ENCODE measurements at regions not wholly inside any gene's neighbourhood (a gene's known extent, or its start where the extent isn't known, plus 50 kb on each side); places are given as distances from the start of the nearest gene placed in this dataset.

- DNase-seq = no peak
Measured at GRCh38 chr12:74408601-74409166, 129.0 kb upstream of the ATXN7L3B start.

GRCh38 chr12:74412606-74413230 is 124.9 kb upstream of the ATXN7L3B start:
- peak in 1 of 2 experiments; percentile 37 for DNase-seq

- DNase-seq = peak in 1 of 2 experiments; percentile 20
Measured at GRCh38 chr12:74415633-74416032, 122.0 kb upstream of the ATXN7L3B start.

DNA sequence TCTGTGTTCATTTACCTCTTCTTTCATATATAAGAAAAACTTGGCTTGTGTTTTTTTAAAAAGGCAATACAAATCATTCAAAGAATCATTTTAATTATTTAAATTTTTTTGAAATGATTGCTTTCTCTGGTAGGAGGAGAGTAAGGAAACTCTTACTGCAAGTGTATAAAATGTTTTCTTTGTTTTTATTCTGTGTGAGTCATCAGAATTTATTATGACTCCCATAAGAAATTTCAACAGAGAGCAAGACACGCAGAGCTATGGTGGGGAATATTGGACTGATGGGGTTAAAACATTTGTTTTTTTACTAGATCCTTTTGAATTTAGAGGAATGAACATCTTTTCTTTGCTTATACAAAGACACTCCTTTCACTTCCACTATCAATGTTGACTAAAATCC is 119.1 kb upstream of the ATXN7L3B start:
- no peak for DNase-seq

DNA sequence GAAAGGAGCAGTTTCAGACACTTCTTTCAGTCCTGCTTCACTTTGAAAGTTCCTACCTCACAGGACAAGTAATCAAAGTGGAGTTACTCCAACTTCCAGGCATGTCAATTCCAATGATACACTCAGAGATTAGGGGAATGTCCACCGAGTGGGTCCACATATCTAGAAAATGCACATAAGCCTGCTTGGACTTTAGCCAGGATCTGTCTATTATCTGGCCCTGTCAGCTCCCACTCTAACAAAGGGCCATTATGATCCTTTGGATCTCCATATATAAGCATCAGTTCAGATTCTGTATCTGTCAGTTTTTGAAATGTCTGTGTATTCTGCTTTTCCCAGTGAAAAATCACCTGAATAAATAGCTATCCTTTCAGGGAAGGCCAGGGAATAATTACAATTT is 112.9 kb upstream of the ATXN7L3B start:
- no peak for DNase-seq

DNA sequence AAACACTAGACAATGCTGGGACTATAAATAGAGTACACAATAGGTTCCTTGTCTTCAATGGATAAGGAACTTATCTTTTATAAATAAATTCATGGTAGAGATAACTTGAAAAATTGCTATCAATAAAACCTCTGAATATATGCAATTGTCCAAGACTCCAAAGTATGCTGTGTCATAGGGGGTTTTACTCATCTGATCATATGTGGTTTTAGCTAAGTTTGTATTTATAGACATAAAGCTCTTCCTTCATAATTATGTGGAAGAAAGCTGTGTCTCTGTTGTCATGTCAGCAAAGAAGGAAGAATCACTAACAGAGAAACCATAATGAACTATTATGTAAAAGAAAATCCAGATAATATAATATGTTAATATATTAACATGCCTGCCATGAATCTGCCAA is 111.5 kb upstream of the ATXN7L3B start:
- no peak for DNase-seq

DNA sequence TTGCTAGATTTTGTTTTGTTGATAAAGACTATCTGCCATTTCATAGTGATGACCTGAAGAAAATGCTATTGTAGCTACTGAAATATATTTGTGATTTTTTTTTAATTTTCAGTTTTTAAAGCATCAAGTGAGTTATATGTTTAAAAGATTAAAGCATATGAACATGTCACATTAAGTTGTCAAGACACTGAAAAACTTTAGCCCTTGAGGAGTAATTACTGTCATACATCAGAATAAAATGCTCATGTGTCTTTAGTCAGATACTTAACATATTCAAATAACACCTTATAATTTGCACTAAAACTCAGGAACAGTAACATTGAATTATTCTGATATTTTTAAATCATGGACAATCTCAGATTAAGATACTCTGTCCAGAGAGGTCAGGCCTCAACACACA is 108.1 kb upstream of the ATXN7L3B start:
- no peak for DNase-seq

GRCh38 chr12:74431801-74432200 is 105.8 kb upstream of the ATXN7L3B start:
- DNase-seq = no peak

GRCh38 chr12:74440469-74440868 is 97.2 kb upstream of the ATXN7L3B start:
- no peak for DNase-seq

- no peak for DNase-seq
Measured at GRCh38 chr12:74441872-74442271, 95.8 kb upstream of the ATXN7L3B start.

DNA sequence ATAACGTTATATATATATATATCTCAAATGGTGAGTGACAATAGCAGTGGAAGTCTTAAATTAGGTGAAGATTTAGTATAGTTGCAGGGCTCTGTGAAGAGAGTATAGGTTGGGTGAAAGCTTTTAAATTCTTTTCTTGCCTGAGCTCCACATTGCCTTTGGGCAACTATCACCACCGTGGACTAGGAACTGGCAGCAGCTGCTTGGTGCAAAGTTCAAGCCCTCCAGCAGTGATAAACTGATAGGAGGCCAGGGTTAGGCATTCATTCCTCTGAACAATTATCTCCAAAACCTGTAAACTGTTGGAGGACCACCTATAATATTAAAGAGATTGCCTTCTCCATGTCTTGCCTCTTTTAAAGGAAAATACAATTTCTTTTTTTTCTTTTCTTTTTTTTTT is 91.2 kb upstream of the ATXN7L3B start:
- no peak for DNase-seq

- DNase-seq = no peak
Measured at GRCh38 chr12:74449872-74450271, 87.8 kb upstream of the ATXN7L3B start.

DNA sequence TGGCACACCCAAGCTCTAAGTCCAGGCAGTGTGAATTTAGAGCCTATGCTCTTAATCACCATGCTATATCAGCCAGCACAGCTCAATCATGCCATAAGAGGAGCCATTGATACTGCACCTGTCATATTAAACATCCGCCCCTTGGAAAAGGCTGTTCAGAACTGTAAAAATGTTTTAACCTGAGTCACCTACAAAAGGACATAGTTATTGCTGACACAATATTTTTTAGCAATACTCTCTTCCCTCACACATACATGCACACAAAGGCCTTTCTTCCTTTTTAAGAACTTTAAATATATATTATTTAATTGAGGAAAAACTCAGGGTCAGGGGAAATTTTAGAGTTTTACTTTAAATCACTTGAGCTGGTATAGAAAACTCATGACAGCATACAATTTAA is 83.5 kb upstream of the ATXN7L3B start:
- no peak for DNase-seq

- no peak for DNase-seq
Measured at GRCh38 chr12:74455429-74455828, 82.2 kb upstream of the ATXN7L3B start.

DNA sequence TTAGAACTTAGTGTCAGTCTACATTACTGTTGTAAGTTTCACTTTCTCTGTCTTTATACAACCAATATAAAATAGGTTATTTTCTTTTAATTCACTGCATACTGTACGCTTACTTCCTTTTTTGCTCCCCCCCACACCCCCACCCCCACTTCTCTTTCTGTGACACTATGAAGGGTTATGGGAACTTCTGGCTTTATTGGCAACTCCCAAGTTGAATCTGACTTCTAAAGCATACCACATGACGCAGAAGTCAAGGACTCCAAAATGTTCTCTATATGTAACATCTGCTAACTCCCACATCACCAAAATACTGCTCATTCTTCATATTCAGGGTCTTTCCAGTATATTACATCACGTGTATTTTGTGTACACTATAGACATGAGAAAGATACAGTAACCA is 81.2 kb upstream of the ATXN7L3B start:
- no peak for DNase-seq

DNA sequence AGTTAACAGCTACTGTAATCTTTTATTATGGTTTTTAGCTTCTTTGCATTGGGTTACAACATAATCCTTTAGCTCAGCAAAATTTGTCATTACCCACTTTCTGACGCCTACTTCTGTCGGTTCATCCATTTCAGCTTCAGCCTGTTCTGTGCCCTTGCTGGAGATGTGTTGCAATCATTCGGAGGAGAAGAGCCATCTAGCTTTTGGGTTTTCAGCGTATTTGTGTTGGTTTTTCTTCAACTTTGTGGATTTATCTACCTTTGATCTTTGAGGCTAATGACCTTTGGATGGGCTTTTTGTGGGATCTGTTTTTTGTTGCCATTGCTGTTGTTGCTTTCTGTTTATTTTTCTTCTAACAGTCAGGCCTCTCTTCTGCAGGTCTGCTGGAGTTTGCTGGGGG is 69.2 kb upstream of the ATXN7L3B start:
- no peak for DNase-seq

GRCh38 chr12:74476234-74476633 is 61.4 kb upstream of the ATXN7L3B start:
- DNase-seq = no peak

- DNase-seq = no peak
Measured at GRCh38 chr12:74481078-74481477, 56.6 kb upstream of the ATXN7L3B start.

- no peak for DNase-seq
Measured at GRCh38 chr12:74482115-74482514, 55.5 kb upstream of the ATXN7L3B start.

- DNase-seq = no peak
Measured at GRCh38 chr12:74483057-74483456, 54.6 kb upstream of the ATXN7L3B start.

All from NCI-H446 (cell line).